ENCODE measurements at regions not wholly inside any gene's neighbourhood (a gene's known extent, or its start where the extent isn't known, plus 50 kb on each side); places are given as distances from the start of the nearest gene placed in this dataset.
"Not testable (repeated sequence)": the region's sequence is repeated elsewhere in the genome, so short reads cannot be mapped to it uniquely, and the experiment has no call there.

- no peak for DNase-seq
Measured at GRCh38 chr5:158049459-158049858, 190.5 kb upstream of the CLINT1 start.

- no peak for DNase-seq
Measured at GRCh38 chr5:158045696-158046095, 186.8 kb upstream of the CLINT1 start.

GRCh38 chr5:158039911-158040347 is 181.0 kb upstream of the CLINT1 start:
- no peak for DNase-seq

GRCh38 chr5:158039441-158039840 is 180.5 kb upstream of the CLINT1 start:
- no peak for DNase-seq

- DNase-seq = not testable (repeated sequence)
Measured at GRCh38 chr5:158036983-158037595, 178.1 kb upstream of the CLINT1 start.

GRCh38 chr5:158034586-158034985 is 175.6 kb upstream of the CLINT1 start:
- DNase-seq = not testable (repeated sequence)

GRCh38 chr5:158033724-158034123 is 174.8 kb upstream of the CLINT1 start:
- no peak for DNase-seq

GRCh38 chr5:158033076-158033475 is 174.1 kb upstream of the CLINT1 start:
- no peak for DNase-seq

GRCh38 chr5:158032246-158032645 is 173.3 kb upstream of the CLINT1 start:
- DNase-seq = no peak

- no peak for DNase-seq
Measured at GRCh38 chr5:158027806-158028775, 169.1 kb upstream of the CLINT1 start.

GRCh38 chr5:158026304-158027031 is 167.5 kb upstream of the CLINT1 start:
- no peak for DNase-seq

GRCh38 chr5:158023266-158023665 is 164.3 kb upstream of the CLINT1 start:
- no peak for DNase-seq

- no peak for DNase-seq
Measured at GRCh38 chr5:158022837-158023236, 163.9 kb upstream of the CLINT1 start.

- DNase-seq = no peak
Measured at GRCh38 chr5:158022393-158022792, 163.4 kb upstream of the CLINT1 start.

- no peak for DNase-seq
Measured at GRCh38 chr5:158020555-158021418, 161.8 kb upstream of the CLINT1 start.

- no peak for DNase-seq
Measured at GRCh38 chr5:158017469-158017868, 158.5 kb upstream of the CLINT1 start.

- no peak for DNase-seq
Measured at GRCh38 chr5:158014372-158014771, 155.4 kb upstream of the CLINT1 start.

GRCh38 chr5:158013939-158014338 is 155.0 kb upstream of the CLINT1 start:
- DNase-seq = peak; percentile 16 to 22

- DNase-seq = no peak
Measured at GRCh38 chr5:158013303-158013702, 154.4 kb upstream of the CLINT1 start.

GRCh38 chr5:158011422-158011821 is 152.5 kb upstream of the CLINT1 start:
- no peak for DNase-seq

- DNase-seq = no peak
Measured at GRCh38 chr5:158010831-158011230, 151.9 kb upstream of the CLINT1 start.

GRCh38 chr5:158007336-158007735 is 148.4 kb upstream of the CLINT1 start:
- DNase-seq = no peak

Data from Kasumi-1 (cell line).